Lower lobe of right lung (tissue), 2 donors: ENCODE measurements at regions not wholly inside any gene's neighbourhood (a gene's known extent, or its start where the extent isn't known, plus 50 kb on each side); places are given as distances from the start of the nearest gene placed in this dataset.

Experiments
- ATAC-seq, 2 donors: fragments of 200-7000 bp; cut with Tn5 transposase; one replicate each; pipeline ENCODE4 v1.9.1; 2020 to 2022; ENCODE audit warnings: mild to moderate bottlenecking in 2 of 2, moderate library complexity in 2 of 2
- DNase-seq: peaks from one replicate; pipeline ENCODE4 v3.0.0-alpha.2; 2020
- H3K27ac ChIP-seq: fragments of 200-600 bp; one replicate; pipeline ENCODE4 v1.8.0; 2022
- H3K27me3 ChIP-seq: fragments of 200-600 bp; one replicate; pipeline ENCODE4 v1.8.0; 2022; ENCODE audit warnings: low read depth
- H3K36me3 ChIP-seq: fragments of 200-600 bp; one replicate; pipeline ENCODE4 v1.8.0; 2022; ENCODE audit warnings: mild to moderate bottlenecking
- H3K4me1 ChIP-seq: fragments of 200-600 bp; one replicate; pipeline ENCODE4 v1.8.0; 2022
- H3K4me3 ChIP-seq: fragments of 200-600 bp; one replicate; pipeline ENCODE4 v1.8.0; 2022; ENCODE audit warnings: mild to moderate bottlenecking
- H3K9me3 ChIP-seq: fragments of 200-600 bp; one replicate; pipeline ENCODE4 v1.8.0; 2022
- CTCF ChIP-seq: fragments of 200-600 bp; IDR thresholded peaks from one replicate; pipeline ENCODE4 v1.8.0; 2022; ENCODE audit warnings: antibody characterized with exemption, mild to moderate bottlenecking
- intact Hi-C: fragments of 100-400 bp; cut with DNase I; formaldehyde crosslinking; loops from one replicate; pipeline ENCODE4 v1.11.0; 2022
- donor health status: DM: no; HTN: yes; CAD: no; lungs with severe emphysema.

- Histone ChIP-seq H3K4me1 (no peaks in the 10 kb centered on the region), H3K4me3 (no peak overlapping the region), H3K36me3 (no peaks in the 10 kb centered on the region), H3K27ac (no peak overlapping the region), H3K27me3 (no peaks in the 10 kb centered on the region), H3K9me3 (no peaks in the 10 kb centered on the region)
- no peak for DNase-seq
- ATAC-seq = no peak
- intact Hi-C loops = no loop called here
- no peak for TF ChIP-seq CTCF
Observed at GRCh38 chr12:61523276-61523992, 736.8 kb upstream of the USP15 start.

GRCh38 chr12:61524851-61525250 lies 735.4 kb upstream of the USP15 start:
- DNase-seq (no peak), ATAC-seq (no peak)
- Histone ChIP-seq H3K27ac (no peak overlapping the region), H3K27me3 (no peaks in the 10 kb centered on the region), H3K4me3 (no peak overlapping the region), H3K9me3 (no peaks in the 10 kb centered on the region), H3K4me1 (no peaks in the 10 kb centered on the region), H3K36me3 (no peaks in the 10 kb centered on the region)
- no peak for TF ChIP-seq CTCF
- intact Hi-C loops = no loop called here

- ATAC-seq (no peak), DNase-seq (no peak)
- no peaks in the 10 kb centered on the region for H3K4me1 ChIP-seq
- no peaks in the 10 kb centered on the region for H3K27me3 ChIP-seq
- intact Hi-C loops = no loop called here
- no peak overlapping the region for H3K27ac ChIP-seq
- H3K36me3 ChIP-seq = no peaks in the 10 kb centered on the region
- H3K4me3 ChIP-seq = no peak overlapping the region
- H3K9me3 ChIP-seq = no peaks in the 10 kb centered on the region
- TF ChIP-seq CTCF = no peak
Observed at GRCh38 chr12:61525331-61525730, 734.9 kb upstream of the USP15 start.

- no peaks in the 10 kb centered on the region for H3K27me3 ChIP-seq
- H3K36me3 ChIP-seq = no peaks in the 10 kb centered on the region
- H3K4me1 ChIP-seq = no peaks in the 10 kb centered on the region
- H3K4me3 ChIP-seq = no peak overlapping the region
- no peak for ATAC-seq
- no peaks in the 10 kb centered on the region for H3K9me3 ChIP-seq
- TF ChIP-seq CTCF = no peak
- H3K27ac ChIP-seq = no peak overlapping the region
- no peak for DNase-seq
- intact Hi-C loops = no loop called here
Observed at GRCh38 chr12:61530456-61530855, 729.7 kb upstream of the USP15 start.

GRCh38 chr12:61531195-61531594 lies 729.0 kb upstream of the USP15 start:
- Histone ChIP-seq H3K36me3 (no peaks in the 10 kb centered on the region), H3K27ac (no peak overlapping the region), H3K4me3 (no peak overlapping the region), H3K9me3 (no peaks in the 10 kb centered on the region), H3K27me3 (no peaks in the 10 kb centered on the region), H3K4me1 (no peaks in the 10 kb centered on the region)
- ATAC-seq (no peak), DNase-seq (no peak)
- intact Hi-C loops = no loop called here
- TF ChIP-seq CTCF = no peak
